SHP77 treated with DMSO at 0.1 percent for 48 hours (cell line): ENCODE measurements at regions not wholly inside any gene's neighbourhood (a gene's known extent, or its start where the extent isn't known, plus 50 kb on each side); places are given as distances from the start of the nearest gene placed in this dataset.
"Not testable (repeated sequence)": the region's sequence is repeated elsewhere in the genome, so short reads cannot be mapped to it uniquely, and the experiment has no call there.

ENCODE experiments used
- DNase-seq: peaks from one replicate; lab custom pipeline; 2025; lab: John Stamatoyannopoulos, UW

- DNase-seq = no peak
These were observed 168.6 kb downstream of the RGS9 start for GRCh38 chr17:65305778-65306177.

DNA sequence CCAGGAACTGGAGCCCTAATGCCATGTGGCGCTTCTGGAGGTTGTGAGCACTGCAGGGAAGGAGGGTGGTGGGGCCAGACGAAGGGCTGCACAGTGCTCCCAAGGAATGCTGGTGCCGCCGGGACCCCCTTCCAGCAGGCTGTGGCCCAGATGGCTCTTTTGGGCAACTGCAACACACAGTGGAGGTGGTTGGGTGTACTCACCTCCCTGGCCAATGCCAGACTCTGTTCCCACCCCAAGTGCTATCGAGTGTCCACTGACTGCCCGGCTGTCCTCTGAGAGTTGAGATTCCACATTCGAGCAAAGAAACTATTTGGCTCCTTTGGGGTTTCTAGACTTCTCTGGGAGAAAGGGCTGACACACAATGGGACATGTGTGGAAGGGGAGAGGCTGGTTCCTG is 167.9 kb downstream of the RGS9 start:
- no peak for DNase-seq

DNA sequence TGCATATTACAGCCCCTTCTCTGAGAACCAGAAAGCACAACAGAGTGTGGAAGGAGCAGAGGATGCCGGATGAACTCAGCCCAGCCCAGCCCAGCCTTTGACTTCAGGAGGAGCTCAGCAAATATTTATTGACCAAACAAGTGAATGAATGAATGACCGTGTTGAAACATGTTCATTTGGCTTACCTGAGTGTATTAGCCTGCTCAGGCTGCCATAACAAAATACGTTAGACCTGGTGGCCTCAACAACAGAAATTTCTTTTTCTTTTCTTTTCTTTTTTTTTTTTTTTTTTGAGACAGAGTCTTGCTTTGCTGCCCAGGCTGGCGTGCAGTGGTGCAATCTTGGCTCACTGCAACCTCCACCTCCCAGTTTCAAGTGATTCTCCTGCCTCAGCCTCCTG is 164.7 kb downstream of the RGS9 start:
- DNase-seq = not testable (repeated sequence)

DNA sequence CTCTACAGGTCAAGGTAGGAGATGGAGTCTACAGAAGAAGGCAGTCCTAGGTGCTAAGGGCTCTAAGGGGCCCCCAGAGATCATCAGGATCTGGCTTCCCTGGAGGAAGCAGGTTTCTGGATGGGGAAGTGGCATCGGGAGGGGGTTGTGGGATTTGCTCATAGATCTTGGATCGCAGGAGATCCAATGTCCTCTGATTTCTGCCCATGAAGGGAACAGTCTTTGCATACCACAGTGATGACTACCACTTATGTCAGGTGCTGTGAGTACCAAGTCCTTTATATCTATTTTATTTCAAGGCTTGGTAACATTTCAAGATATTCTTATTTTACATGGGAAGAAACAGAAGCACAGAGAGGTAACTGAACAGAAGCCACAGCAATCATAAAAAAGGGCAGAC is 164.0 kb downstream of the RGS9 start:
- no peak for DNase-seq

GRCh38 chr17:65297916-65298315 is 160.7 kb downstream of the RGS9 start:
- no peak for DNase-seq

- DNase-seq = no peak
These were observed 160.2 kb downstream of the RGS9 start for GRCh38 chr17:65297384-65297783.

DNA sequence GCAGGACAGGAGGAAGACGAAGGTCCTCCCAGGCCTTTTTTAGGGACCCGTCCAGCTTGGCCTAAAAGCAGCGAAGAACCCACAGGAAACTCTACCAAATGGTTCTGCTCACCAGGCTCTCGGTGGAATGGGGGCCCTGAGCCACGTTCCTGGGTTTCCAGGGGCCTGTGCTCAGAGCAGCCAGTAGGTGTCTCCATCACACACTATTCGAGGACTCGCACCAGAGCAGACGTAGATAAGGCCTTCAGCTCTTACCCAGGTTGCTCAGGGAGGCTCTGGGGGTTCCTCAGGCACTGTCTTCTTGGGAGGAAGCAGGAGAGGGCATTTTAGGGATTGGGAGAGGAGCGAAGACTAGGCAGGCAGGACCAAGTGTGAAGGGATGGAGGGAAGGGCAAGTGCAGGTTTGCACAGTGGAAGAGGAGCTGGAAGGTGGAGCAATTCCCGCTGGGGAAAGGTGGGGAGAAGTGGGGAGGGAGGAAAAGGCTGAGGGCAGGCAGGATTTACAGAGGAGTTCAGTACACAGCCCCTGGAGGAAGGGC is 157.1 kb downstream of the RGS9 start:
- DNase-seq = peak; percentile 14

DNA sequence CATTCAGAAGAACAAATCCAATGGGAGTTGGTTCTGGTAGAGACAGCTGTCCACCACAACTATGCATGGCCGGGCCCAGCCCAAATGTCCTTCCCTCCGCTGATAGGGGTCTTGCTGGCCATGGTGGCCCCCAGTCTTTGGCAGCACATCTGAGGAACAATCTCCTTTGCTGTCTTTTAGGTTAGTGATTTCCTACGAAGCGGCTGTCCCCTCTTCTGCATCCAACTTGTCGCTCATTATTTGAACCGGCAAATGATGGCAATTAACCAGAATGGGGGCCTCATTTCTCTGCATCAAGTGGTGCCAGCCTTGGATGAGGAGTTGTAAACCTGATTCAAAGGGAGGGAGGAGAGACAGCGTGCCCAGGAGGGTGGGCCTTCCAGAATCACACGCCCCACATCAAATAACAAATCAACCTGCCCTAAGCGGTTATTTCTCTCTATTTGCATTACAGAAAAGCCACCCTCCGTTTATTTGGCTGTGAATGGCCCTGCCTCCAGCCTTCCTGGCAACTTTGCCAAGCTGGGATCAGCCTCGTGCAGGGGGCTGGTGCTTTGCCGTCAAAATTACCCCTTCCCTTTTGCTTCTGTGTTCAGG is 156.5 kb downstream of the RGS9 start:
- DNase-seq = no peak

- DNase-seq = no peak
These were observed 155.3 kb downstream of the RGS9 start for GRCh38 chr17:65292430-65292829.

DNA sequence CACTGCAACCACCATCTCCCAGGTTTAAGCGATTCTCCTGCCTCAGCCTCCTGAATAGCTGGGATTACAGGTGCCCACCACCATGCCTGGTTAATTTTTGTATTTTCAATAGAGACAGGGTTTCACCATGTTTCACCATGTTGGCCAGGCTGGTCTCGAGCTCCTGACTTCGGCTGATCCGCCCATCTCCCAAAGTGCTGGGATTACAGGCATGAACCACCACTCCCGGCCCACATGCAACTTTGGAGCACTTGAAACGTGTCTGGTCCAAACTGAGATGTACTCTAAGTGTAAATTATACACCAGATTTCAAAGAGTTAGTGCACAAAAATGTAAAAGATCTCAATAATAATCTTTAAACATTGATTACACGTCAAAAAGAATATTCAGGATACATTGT is 154.1 kb downstream of the RGS9 start:
- DNase-seq = not testable (repeated sequence)

DNA sequence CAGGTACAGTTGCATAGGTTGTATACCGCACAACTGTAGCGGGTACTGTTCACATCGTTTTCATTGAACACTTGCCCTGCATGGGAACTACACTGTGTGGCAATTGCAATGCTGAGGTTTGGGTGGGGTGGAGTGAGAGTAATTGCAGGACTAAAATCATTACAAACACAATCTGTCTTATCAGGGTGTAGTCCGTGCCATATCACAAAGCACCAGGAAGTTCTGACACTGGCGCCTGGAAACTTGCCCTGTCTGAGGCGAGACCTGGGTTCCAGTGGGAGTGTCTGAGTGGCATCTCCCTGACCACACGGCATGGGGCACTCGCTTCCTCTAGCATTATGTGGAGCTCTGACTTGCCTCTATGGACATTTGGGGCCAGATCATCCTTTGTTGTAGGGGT is 153.4 kb downstream of the RGS9 start:
- DNase-seq = no peak

DNA sequence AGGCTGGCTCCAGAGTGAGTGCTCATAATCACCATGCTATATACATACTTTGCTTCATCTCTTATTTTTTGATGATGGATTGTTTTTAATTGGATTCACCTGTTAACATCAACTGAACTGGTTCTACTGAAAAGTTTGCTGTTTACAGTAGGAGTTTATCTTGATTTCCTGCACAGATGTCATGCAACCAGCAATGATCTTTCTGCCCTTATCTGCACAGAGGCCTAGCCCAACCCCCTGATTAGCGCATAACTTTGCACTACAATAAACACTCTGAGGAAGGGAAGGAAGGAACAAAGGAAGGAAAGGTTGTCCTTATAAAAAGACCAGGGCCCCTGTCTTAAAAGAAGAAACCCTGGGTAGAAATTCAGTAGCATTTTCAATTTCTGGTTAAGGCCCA is 152.9 kb downstream of the RGS9 start:
- no peak for DNase-seq

DNA sequence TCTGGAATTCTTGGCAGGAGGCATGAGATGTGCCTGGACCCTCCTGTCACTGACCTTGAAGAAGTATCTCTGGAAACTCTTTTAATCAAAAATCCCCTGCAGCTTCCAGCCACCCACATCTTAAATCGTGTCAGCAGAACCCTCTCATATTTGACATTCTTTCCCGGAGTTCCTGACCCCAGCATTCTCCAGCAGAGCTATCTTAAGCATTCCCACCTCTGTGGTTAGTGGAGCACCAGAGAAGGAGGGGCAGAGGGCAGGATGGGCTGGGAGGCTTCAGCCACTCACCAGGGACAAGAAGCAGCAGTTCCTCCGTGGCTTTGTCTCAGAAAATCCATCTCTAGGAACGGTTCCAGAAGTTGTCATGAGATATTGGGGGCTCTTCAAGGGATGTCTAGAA is 149.9 kb downstream of the RGS9 start:
- DNase-seq = no peak

DNA sequence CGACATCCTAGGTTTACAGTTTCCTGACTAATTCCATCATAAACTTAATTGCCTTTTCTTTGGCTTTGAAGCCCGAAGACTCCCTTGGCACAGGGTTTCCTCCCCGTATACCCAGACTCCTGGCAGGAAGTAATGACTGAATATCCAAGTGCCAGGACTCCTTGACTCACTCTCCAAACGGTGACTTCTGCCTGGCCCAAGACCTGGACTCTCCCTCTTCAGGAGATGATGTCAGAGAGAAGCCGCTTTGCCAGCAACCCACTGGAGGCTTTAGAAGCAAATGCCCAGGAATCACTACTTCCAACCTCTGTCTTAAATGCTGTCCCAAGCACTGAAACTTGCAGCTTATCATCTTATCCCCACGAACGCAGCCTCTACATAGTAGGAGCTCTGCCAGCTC is 146.5 kb downstream of the RGS9 start:
- DNase-seq = no peak

- no peak for DNase-seq
These were observed 142.3 kb downstream of the RGS9 start for GRCh38 chr17:65279456-65279855.

- no peak for DNase-seq
These were observed 141.6 kb downstream of the RGS9 start for GRCh38 chr17:65278820-65279184.

DNA sequence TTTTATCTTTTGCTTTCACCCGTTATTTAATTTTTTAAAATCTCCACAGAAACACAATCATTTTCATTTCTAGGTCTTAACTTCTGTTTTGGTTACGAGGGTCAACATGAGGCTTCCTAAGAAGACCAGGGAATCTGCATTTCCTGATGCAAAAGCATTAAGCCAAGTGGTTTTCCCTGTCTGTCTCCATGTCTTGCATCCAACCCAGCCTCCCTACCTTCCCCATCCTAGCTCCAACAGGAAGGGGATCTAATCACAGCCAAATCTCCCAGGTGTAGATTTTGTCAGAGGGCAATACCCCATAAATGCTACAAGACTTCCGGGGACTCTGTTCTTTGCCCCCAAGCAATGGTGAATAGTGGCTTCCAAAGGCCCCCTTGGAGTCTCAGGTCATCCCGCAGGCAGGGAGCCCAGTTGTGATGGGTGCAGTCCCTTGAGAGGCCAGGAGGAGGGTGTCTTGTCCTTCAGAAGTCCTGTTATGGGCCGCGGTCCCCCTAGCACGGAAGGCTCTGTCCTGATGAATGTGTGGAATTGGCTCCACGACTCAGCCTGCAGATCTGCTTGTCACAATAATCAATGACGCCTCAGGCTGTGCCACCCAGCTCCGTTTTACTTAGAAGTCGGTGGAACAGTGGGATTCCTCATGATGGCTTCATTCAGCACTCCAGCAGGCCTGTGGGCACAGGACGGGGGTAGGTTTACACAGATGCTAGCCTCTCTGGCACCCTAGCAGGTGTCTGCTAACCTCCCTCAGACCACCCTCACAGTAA is 141.1 kb downstream of the RGS9 start:
- DNase-seq = peak; percentile 41

DNA sequence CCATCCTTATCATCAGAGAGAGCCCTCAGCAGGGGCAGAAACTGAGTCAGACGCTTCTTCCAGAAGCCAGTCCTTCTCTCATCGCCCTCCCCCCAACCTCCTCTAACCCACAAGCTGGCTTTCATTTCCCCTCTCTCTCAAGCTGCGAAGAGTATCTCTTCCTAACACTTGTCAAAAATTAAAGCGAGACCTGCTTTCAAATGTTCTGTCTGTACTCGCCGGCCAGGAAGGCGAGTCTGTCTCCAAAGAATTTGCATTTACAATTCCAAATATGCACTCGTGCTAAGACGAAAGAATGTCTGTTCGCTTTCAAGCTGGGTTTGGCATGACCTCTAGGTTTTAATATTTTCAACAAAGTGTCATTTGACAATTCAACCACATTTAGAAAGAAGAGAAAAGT is 140.4 kb downstream of the RGS9 start:
- DNase-seq = no peak
